ENCODE measurements at regions not wholly inside any gene's neighbourhood (a gene's known extent, or its start where the extent isn't known, plus 50 kb on each side); places are given as distances from the start of the nearest gene placed in this dataset.

- TF ChIP-seq CTCF (conservative IDR thresholded peaks at IDR 0.05 in 1 of 2, IDR thresholded peaks at IDR 0.05 in 1 of 2; ENCODE audit: low read depth in 1 of 2, low read length in 2 of 2) (no peak), EZH2 (IDR thresholded peaks at IDR 0.05; ENCODE audit: low read length, missing control alignments) (no peak)
Measured at GRCh38 chr2:55101466-55101865, 51.2 kb upstream of the RTN4 start.
